ENCODE measurements at regions not wholly inside any gene's neighbourhood (a gene's known extent, or its start where the extent isn't known, plus 50 kb on each side); places are given as distances from the start of the nearest gene placed in this dataset.

DNA sequence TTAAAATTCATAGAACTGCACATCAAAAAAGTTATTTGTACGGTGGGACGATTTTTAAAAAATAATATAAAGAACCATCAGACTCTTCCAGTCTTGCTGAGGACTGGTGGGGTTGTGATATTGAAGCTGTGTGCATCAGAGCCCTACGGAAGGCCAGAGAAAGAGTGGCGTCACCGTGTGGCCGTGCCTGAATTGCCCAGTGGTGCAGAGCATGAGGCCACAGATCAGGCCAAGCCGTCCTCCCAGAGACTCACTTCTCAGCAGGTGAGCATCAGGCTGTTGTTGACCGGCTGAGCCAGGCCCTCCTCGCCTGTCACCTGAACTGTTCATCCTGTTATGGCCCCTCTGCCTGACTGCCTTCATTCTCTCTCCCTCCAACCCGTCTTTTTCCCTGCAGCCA lies 1013.9 kb downstream of the TBC1D22A start:
- H3K9me3 ChIP-seq (ENCODE audit: control insufficient read depth, insufficient read depth, low read depth, low read length), result no peaks in the 10 kb centered on the region
- TF ChIP-seq ZNF302 (tag by site-specific recombination; IDR thresholded peaks at IDR 0.05; ENCODE audit: low read depth) (no peak), ZNF768 (tag by site-specific recombination; IDR thresholded peaks at IDR 0.05) (no peak), ZNF560 (tag by site-specific recombination; IDR thresholded peaks at IDR 0.05; ENCODE audit: borderline replicate concordance) (no peak), ZNF621 (tag by site-specific recombination; IDR thresholded peaks at IDR 0.05) (no peak), ZNF776 (tag by site-specific recombination; IDR thresholded peaks at IDR 0.05; ENCODE audit: borderline replicate concordance) (no peak), KLF1 (tag by site-specific recombination; IDR thresholded peaks at IDR 0.05) (no peak)
- TF ChIP-seq, protein P1, sequence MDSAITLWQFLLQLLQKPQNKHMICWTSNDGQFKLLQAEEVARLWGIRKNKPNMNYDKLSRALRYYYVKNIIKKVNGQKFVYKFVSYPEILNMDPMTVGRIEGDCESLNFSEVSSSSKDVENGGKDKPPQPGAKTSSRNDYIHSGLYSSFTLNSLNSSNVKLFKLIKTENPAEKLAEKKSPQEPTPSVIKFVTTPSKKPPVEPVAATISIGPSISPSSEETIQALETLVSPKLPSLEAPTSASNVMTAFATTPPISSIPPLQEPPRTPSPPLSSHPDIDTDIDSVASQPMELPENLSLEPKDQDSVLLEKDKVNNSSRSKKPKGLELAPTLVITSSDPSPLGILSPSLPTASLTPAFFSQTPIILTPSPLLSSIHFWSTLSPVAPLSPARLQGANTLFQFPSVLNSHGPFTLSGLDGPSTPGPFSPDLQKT (IDR thresholded peaks at IDR 0.05; ENCODE audit: borderline replicate concordance, low read depth, low read length), result no peak
- TF ChIP-seq, protein P2, sequence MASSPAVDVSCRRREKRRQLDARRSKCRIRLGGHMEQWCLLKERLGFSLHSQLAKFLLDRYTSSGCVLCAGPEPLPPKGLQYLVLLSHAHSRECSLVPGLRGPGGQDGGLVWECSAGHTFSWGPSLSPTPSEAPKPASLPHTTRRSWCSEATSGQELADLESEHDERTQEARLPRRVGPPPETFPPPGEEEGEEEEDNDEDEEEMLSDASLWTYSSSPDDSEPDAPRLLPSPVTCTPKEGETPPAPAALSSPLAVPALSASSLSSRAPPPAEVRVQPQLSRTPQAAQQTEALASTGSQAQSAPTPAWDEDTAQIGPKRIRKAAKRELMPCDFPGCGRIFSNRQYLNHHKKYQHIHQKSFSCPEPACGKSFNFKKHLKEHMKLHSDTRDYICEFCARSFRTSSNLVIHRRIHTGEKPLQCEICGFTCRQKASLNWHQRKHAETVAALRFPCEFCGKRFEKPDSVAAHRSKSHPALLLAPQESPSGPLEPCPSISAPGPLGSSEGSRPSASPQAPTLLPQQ (tag by site-specific recombination; IDR thresholded peaks at IDR 0.05), result no peak
- H3K4me1 ChIP-seq (ENCODE audit: control insufficient read depth, insufficient read depth, low read length), result no peaks in the 10 kb centered on the region
- H3K4me3 ChIP-seq (ENCODE audit: low read depth, low read length), result no peak overlapping the region
- CTCF ChIA-PET, result interaction anchor here (0.7 kb wide), 1 partner anchor 919 kb away, joined by 3 read pairs; no protein-coding TSS in a partner anchor
- no peak overlapping the region for H3K27ac ChIP-seq (ENCODE audit: extremely low read depth, low read depth, low read length)
- no peaks in the 10 kb centered on the region for H3K36me3 ChIP-seq (ENCODE audit: control insufficient read depth in 2 of 2, insufficient read depth in 1 of 2, low read length in 2 of 2)
- POLR2A ChIA-PET, result no interaction called here

DNA sequence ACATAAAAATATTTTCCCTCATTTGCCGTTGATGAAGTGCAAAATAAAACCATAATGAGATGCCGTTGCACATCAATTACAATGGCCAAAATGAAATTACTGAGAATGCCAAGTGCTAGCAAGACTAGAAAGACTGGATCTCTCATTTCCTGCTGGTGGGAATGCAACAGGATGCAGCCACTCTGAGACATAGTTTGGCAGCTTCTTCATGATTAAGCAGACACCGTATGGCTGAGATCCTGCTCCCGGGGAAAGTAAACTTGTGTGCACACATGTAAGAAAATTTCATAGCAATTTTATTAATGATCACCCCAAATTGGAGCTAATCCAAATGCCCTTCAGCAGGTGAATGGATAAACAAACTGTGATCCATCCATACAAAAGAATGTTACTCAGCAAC lies 1013.2 kb downstream of the TBC1D22A start:
- CTCF ChIA-PET, result no interaction called here
- no peaks in the 10 kb centered on the region for H3K9me3 ChIP-seq (ENCODE audit: control insufficient read depth, insufficient read depth, low read depth, low read length)
- TF ChIP-seq ZNF274 (IDR thresholded peaks at IDR 0.05; ENCODE audit: low read length), result no peak
- no peak for TF ChIP-seq ZNF274 (tag by site-specific recombination; IDR thresholded peaks at IDR 0.05; ENCODE audit: borderline replicate concordance)
- no peak for TF ChIP-seq ZNF221 (tag by site-specific recombination; IDR thresholded peaks at IDR 0.05; ENCODE audit: borderline replicate concordance)
- TF ChIP-seq ZNF211 (tag by site-specific recombination; IDR thresholded peaks at IDR 0.05; ENCODE audit: low read depth), result no peak
- no peak for TF ChIP-seq ZNF239 (tag by site-specific recombination; IDR thresholded peaks at IDR 0.05)
- no peak for TF ChIP-seq ZNF664 (tag by site-specific recombination; IDR thresholded peaks at IDR 0.05)
- TF ChIP-seq GLIS2 (tag by site-specific recombination; IDR thresholded peaks at IDR 0.05), result no peak
- TF ChIP-seq WT1 (tag by site-specific recombination; IDR thresholded peaks at IDR 0.05), result no peak
- TF ChIP-seq ZNF776 (tag by site-specific recombination; IDR thresholded peaks at IDR 0.05; ENCODE audit: borderline replicate concordance), result no peak
- no peak for TF ChIP-seq ZNF175 (tag by site-specific recombination; IDR thresholded peaks at IDR 0.05)
- TF ChIP-seq SP7 (tag by site-specific recombination; IDR thresholded peaks at IDR 0.05), result no peak
- no peak for TF ChIP-seq ZNF560 (tag by site-specific recombination; IDR thresholded peaks at IDR 0.05; ENCODE audit: borderline replicate concordance)
- TF ChIP-seq, protein P3, sequence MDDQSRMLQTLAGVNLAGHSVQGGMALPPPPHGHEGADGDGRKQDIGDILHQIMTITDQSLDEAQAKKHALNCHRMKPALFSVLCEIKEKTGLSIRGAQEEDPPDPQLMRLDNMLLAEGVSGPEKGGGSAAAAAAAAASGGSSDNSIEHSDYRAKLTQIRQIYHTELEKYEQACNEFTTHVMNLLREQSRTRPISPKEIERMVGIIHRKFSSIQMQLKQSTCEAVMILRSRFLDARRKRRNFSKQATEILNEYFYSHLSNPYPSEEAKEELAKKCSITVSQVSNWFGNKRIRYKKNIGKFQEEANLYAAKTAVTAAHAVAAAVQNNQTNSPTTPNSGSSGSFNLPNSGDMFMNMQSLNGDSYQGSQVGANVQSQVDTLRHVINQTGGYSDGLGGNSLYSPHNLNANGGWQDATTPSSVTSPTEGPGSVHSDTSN (CRISPR knock-in tag; IDR thresholded peaks at IDR 0.05), result no peak
- no peak for TF ChIP-seq ZNF529 (tag by site-specific recombination; IDR thresholded peaks at IDR 0.05; ENCODE audit: insufficient replicate concordance)
- TF ChIP-seq, protein P4, sequence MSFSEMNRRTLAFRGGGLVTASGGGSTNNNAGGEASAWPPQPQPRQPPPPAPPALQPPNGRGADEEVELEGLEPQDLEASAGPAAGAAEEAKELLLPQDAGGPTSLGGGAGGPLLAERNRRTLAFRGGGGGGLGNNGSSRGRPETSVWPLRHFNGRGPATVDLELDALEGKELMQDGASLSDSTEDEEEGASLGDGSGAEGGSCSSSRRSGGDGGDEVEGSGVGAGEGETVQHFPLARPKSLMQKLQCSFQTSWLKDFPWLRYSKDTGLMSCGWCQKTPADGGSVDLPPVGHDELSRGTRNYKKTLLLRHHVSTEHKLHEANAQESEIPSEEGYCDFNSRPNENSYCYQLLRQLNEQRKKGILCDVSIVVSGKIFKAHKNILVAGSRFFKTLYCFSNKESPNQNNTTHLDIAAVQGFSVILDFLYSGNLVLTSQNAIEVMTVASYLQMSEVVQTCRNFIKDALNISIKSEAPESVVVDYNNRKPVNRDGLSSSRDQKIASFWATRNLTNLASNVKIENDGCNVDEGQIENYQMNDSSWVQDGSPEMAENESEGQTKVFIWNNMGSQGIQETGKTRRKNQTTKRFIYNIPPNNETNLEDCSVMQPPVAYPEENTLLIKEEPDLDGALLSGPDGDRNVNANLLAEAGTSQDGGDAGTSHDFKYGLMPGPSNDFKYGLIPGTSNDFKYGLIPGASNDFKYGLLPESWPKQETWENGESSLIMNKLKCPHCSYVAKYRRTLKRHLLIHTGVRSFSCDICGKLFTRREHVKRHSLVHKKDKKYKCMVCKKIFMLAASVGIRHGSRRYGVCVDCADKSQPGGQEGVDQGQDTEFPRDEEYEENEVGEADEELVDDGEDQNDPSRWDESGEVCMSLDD (tag by site-specific recombination; IDR thresholded peaks at IDR 0.05), result no peak
- no peak for TF ChIP-seq GFI1B (tag by site-specific recombination; IDR thresholded peaks at IDR 0.05)
- no peak for TF ChIP-seq FEZF1 (tag by site-specific recombination; IDR thresholded peaks at IDR 0.05)
- no peak for TF ChIP-seq ZNF837 (tag by site-specific recombination; IDR thresholded peaks at IDR 0.05)
- no peak for TF ChIP-seq ZNF133 (tag by site-specific recombination; IDR thresholded peaks at IDR 0.05)

More for the DNA sequence above, 1013.2 kb downstream of the TBC1D22A start:
- H3K4me3 ChIP-seq (ENCODE audit: low read depth, low read length), result no peak overlapping the region
- H3K4me1 ChIP-seq (ENCODE audit: control insufficient read depth, insufficient read depth, low read length), result no peaks in the 10 kb centered on the region
- POLR2A ChIA-PET, result no interaction called here
- H3K27ac ChIP-seq (ENCODE audit: extremely low read depth, low read depth, low read length), result no peak overlapping the region
- no peaks in the 10 kb centered on the region for H3K36me3 ChIP-seq (ENCODE audit: control insufficient read depth in 2 of 2, insufficient read depth in 1 of 2, low read length in 2 of 2)
